Upper lobe of left lung (tissue), 6 donors: ENCODE measurements at regions not wholly inside any gene's neighbourhood (a gene's known extent, or its start where the extent isn't known, plus 50 kb on each side); places are given as distances from the start of the nearest gene placed in this dataset.

Source experiments
- ATAC-seq, 2 donors: fragments of 200-7000 bp; cut with Tn5 transposase; one replicate each; pipeline ENCODE4 v1.9.1; 2022; ENCODE audit warnings: mild to moderate bottlenecking in 2 of 2, moderate library complexity in 2 of 2; ENCODE audit not compliant: low FRiP score in 2 of 2
- DNase-seq, 2 donors: peaks; one replicate each; pipeline ENCODE4 v3.0.0-alpha.2; 2019 to 2020
- H3K27ac ChIP-seq, 4 donors: fragments of 200-600 bp; sonication (generic); one replicate each; pipeline ENCODE4 v1.5.1; 2016 to 2019
- H3K27me3 ChIP-seq, 4 donors: fragments of 200-600 bp; sonication (generic); one replicate each; pipeline ENCODE4 v1.5.1; 2017 to 2019
- H3K36me3 ChIP-seq, 4 donors: fragments of 200-600 bp; sonication (generic); one replicate each; pipeline ENCODE4 v1.5.1; 2016 to 2019
- H3K4me1 ChIP-seq, 4 donors: fragments of 200-600 bp; sonication (generic); one replicate each; pipeline ENCODE4 v1.5.1; 2018 to 2019
- H3K4me3 ChIP-seq, 4 donors: fragments of 200-600 bp; sonication (generic); one replicate each; pipeline ENCODE4 v1.5.1; 2017 to 2019; ENCODE audit warnings: mild to moderate bottlenecking in 2 of 4, moderate library complexity in 1 of 4
- H3K9me3 ChIP-seq, 4 donors: fragments of 200-600 bp; sonication (generic); one replicate each; pipeline ENCODE4 v1.5.1; 2018 to 2019
- EP300 ChIP-seq, 4 donors: sonication (generic); formaldehyde crosslinking; IDR thresholded peaks; one replicate each; pipeline ENCODE4 v1.5.1; 2017; ENCODE audit warnings: antibody characterized with exemption in 4 of 4, control low read depth in 2 of 4
- POLR2A ChIP-seq, 4 donors: fragments of 450-650 bp; IDR thresholded peaks; one replicate each; pipeline ENCODE4 v1.5.1; 2016 to 2017; ENCODE audit warnings: antibody characterized with exemption in 4 of 4, mild to moderate bottlenecking in 2 of 4
- POLR2AphosphoS5 ChIP-seq, 2 donors: sonication (generic); formaldehyde crosslinking; IDR thresholded peaks; one replicate each; pipeline ENCODE4 v1.5.1; 2017; ENCODE audit warnings: antibody characterized with exemption in 2 of 2
- WGBS, 2 donors: methylation state at CpG; one replicate each; pipeline ENCODE4 v1.1.5; 2017 to 2018; 5-methylcytosine and 5-hydroxymethylcytosine counted together
- TF ChIP-seq, protein P1 (sequence below), 6 experiments: fragments of 450-650 bp in 4 of 6; fragments of 200-600 bp in 2 of 6; sonication (generic) in 2 of 6; IDR thresholded peaks; one replicate each; pipeline ENCODE4 v1.5.1; 2016 to 2019; ENCODE audit warnings: antibody characterized with exemption in 6 of 6
- donor health status: DM: no; HTN: no; CAD: no; lungs with moderate emphysema.
- donor health status: DM: no; HTN: yes; CAD: no; lungs with severe emphysema.

DNA sequence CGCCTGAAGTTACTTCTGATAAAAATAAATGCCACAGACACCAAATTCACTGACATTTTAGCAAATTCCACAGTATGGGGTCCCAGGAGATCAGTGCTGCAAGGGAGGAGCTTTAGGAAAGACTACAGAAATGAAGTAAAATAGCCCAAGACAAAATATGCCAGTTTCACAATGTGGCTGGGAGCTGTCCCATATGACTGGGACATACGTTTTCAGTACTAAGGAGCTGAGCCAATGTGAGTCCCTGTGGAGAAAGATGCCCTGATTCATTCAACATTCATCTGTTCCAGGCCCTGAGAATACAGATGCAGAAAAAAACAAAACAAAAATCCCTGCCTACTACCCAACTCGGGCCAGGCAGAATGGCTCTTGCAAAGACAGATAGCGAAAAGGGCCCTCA, 63.4 kb upstream of the FAM174B start:
- H3K9me3 ChIP-seq = no peaks in the 10 kb centered on the region
- TF ChIP-seq EP300 (IDR thresholded peaks at IDR 0.05) (no peak), POLR2AphosphoS5 (IDR thresholded peaks at IDR 0.05) (no peak), POLR2A (IDR thresholded peaks at IDR 0.05) (no peak)
- TF ChIP-seq, protein P1, sequence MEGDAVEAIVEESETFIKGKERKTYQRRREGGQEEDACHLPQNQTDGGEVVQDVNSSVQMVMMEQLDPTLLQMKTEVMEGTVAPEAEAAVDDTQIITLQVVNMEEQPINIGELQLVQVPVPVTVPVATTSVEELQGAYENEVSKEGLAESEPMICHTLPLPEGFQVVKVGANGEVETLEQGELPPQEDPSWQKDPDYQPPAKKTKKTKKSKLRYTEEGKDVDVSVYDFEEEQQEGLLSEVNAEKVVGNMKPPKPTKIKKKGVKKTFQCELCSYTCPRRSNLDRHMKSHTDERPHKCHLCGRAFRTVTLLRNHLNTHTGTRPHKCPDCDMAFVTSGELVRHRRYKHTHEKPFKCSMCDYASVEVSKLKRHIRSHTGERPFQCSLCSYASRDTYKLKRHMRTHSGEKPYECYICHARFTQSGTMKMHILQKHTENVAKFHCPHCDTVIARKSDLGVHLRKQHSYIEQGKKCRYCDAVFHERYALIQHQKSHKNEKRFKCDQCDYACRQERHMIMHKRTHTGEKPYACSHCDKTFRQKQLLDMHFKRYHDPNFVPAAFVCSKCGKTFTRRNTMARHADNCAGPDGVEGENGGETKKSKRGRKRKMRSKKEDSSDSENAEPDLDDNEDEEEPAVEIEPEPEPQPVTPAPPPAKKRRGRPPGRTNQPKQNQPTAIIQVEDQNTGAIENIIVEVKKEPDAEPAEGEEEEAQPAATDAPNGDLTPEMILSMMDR (IDR thresholded peaks at IDR 0.05) = no peak
- ATAC-seq (no peak), DNase-seq (no peak)
- H3K4me1 ChIP-seq = peaks cover 0 to 16% (median 8%) of the 10 kb centered on the region in 4 donors
- H3K4me3 ChIP-seq = no peak overlapping the region
- H3K27ac ChIP-seq = no peak overlapping the region
- no peaks in the 10 kb centered on the region for H3K27me3 ChIP-seq
- WGBS, 2 donors = 78 to 79% methylated on average over 4 of the region's 4 CpGs
- no peaks in the 10 kb centered on the region for H3K36me3 ChIP-seq

DNA sequence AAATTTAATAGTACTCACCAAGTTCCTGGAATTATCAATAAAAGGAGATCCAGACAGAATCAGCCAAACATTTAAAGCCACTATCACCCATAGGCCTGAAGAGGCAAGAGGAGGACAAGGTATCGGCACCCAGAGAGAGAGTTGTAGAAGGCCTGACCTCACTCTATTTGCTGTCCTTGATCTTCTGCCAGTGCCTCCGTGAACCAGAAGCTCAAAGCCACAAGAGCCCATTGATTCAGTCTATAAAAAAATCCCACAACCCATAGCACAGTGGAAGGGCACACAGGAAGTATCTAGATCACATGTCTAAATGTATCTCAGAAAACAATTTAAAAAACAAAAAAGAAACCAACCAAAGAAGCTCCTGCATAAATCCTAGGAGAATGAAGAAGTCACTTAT, 68.6 kb upstream of the FAM174B start:
- 75 to 88% methylated on average over 2 of the region's 2 CpGs for WGBS, 2 donors
- ATAC-seq (no peak), DNase-seq (no peak)

DNA sequence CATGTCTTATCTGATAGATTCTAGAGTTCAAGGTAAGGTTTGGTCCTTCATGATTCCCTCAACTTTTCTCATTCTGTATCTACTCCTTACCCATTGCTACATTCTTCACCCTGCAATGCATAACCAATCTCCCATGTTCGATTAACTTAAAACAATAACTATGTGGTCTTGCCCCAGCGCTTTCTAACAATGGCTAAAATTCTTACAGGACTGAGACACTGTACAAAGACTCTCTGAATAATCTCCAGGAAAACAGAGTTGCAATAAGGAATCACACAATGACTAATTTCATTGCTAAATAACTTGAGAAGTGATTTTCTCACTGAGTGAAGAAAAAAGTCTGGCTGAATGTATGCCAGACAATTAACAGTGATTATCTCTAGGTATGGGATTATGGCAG, 69.6 kb upstream of the FAM174B start:
- ATAC-seq (no peak), DNase-seq (no peak)
- Histone ChIP-seq H3K27ac (no peak overlapping the region), H3K36me3 (no peaks in the 10 kb centered on the region), H3K9me3 (no peaks in the 10 kb centered on the region), H3K27me3 (no peaks in the 10 kb centered on the region), H3K4me1 (no peaks in the 10 kb centered on the region), H3K4me3 (no peak overlapping the region)
- TF ChIP-seq, protein P1 (IDR thresholded peaks at IDR 0.05) = no peak
- TF ChIP-seq POLR2AphosphoS5 (IDR thresholded peaks at IDR 0.05) = no peak
- TF ChIP-seq EP300 (IDR thresholded peaks at IDR 0.05) = no peak
- TF ChIP-seq POLR2A (IDR thresholded peaks at IDR 0.05) = no peak
- 93 to 94% methylated on average over 2 of the region's 2 CpGs for whole genome bisulfite sequencing, 2 donors

More for the DNA sequence above, 68.6 kb upstream of the FAM174B start:
- H3K36me3 ChIP-seq = no peaks in the 10 kb centered on the region
- no peaks in the 10 kb centered on the region for H3K4me1 ChIP-seq
- no peak overlapping the region for H3K27ac ChIP-seq
- TF ChIP-seq EP300 (IDR thresholded peaks at IDR 0.05) (no peak), POLR2AphosphoS5 (IDR thresholded peaks at IDR 0.05) (no peak), POLR2A (IDR thresholded peaks at IDR 0.05) (no peak)
- TF ChIP-seq, protein P1 (IDR thresholded peaks at IDR 0.05) = no peak
- no peak overlapping the region for H3K4me3 ChIP-seq
- H3K9me3 ChIP-seq = no peaks in the 10 kb centered on the region
- H3K27me3 ChIP-seq = no peaks in the 10 kb centered on the region

DNA sequence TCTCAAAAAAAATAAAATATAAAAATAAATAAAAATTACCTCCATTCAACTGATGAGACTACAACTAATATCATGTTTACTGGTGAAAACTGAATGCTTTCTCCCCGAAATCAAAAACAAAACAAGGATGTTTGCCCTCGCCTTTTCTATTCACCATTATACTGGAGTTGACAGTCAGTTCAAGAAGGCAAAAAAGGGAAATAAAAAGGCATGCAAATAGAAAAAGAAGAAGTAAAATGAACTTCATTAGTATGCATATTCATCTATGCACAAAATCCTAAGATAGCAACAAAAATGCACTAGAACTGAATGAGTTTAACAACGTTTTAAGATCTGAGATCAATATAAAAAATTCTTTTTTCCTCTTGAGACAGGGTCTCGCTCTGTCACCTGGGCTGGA, 72.7 kb upstream of the FAM174B start:
- H3K36me3 ChIP-seq = no peaks in the 10 kb centered on the region
- no peaks in the 10 kb centered on the region for H3K9me3 ChIP-seq
- no peak for DNase-seq
- 83 to 87% methylated on average over 4 of the region's 4 CpGs for whole genome bisulfite sequencing, 2 donors
- H3K27ac ChIP-seq = no peak overlapping the region
- no peaks in the 10 kb centered on the region for H3K27me3 ChIP-seq
- no peak for ATAC-seq
- H3K4me3 ChIP-seq = no peak overlapping the region
- no peaks in the 10 kb centered on the region for H3K4me1 ChIP-seq
- TF ChIP-seq POLR2AphosphoS5 (IDR thresholded peaks at IDR 0.05) = no peak
- TF ChIP-seq, protein P1 (IDR thresholded peaks at IDR 0.05) = no peak
- TF ChIP-seq POLR2A (IDR thresholded peaks at IDR 0.05) = no peak
- TF ChIP-seq EP300 (IDR thresholded peaks at IDR 0.05) = no peak
